HG02943 (cell line): ENCODE measurements at regions not wholly inside any gene's neighbourhood (a gene's known extent, or its start where the extent isn't known, plus 50 kb on each side); places are given as distances from the start of the nearest gene placed in this dataset.
"Not testable (repeated sequence)": the region's sequence is repeated elsewhere in the genome, so short reads cannot be mapped to it uniquely, and the experiment has no call there.

ENCODE experiments used
- ATAC-seq: cut with Tn5 transposase; IDR thresholded peaks from one replicate; pipeline ENCODE4 v1.9.1; 2021; ENCODE audit warnings: mild to moderate bottlenecking, low read depth, moderate library complexity; ENCODE audit not compliant: unreplicated experiment

DNA sequence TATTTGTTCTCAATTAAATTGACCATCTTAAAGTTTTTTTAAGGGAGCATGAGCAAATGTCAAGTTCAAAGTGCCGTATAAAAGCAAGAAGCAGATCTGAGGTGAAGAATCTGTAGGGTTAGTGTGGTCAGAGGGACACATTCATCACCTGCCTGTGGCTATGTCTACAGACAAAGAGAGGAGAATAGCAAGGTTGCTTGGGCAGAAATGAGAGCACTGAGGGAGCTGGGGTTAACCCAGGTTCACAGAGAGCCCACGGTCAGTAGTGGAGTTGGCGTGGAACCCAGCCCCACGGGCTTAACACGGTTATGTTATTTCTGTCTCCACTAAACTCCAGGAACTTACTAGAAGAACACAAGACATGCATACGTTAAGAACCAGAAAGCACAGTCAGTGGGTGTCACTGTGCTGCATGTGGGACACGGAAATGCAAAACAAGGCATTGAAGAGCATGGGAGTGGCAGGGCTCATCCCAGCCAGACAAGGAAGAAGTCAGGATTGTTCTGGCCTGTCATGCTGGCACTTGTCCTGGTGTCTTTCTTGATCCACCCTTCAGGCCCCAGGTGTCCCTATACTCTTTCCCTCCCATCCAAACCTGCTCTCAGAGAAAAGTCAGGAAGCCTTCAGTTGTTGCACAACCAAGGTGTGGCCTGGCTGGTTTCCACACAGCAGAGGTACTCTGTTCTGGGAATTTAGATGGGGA is 95.5 kb upstream of the IVNS1ABP start:
- no peak for ATAC-seq

DNA sequence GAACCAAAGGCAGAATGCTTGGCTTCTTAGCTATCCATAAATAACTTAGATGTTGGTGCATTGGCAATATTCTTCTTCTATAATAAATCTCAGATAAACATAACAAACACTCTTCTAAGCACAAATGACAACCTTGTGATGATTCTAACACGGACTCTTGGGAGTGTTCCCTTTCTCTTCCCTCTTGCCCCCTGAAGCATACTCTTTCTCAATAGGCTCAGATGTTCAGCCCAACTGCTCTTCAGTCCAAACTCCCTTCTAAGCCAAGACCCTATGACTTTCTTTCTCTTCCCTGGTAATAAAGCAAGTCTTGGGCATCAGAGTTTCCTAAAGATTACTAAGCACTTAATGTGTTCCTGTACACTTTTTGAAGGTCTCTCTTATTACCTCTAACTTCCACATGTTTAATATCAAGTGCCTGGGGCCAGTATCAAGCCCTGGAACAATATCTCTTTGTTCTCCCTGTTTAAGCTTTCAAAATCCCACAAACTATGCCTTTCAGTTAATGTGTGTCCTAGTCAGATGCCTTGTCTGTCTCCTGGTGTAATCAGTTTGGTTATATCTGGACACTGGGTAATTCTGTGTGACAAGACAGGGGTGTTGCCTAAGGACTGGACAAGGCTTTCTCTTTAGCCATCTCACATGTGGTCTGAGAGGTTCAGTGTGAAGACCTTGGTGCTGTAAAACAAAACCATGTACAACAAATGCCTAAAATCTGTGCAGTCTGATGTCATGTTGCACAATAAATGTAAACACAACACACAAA is 92.9 kb upstream of the IVNS1ABP start:
- ATAC-seq: no peak

DNA sequence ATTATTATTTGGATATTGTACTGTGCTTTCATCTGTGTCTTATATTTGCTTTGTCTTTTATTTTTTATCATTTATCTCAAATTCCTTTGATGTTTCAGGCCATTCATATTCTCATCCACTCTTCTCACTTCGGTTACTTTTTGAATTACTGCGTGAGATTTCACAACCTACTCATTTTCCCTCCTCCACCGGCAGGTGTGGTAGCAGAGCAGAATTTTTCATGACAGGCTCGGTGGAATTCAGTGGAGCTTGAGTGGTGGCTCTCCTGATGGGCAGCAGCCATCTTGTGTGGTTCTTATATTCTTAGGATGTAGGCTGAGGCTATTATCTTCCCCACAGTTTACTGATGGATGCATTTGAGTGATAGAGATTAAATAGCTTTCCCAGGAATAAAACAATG is 92.3 kb upstream of the IVNS1ABP start:
- ATAC-seq: no peak

DNA sequence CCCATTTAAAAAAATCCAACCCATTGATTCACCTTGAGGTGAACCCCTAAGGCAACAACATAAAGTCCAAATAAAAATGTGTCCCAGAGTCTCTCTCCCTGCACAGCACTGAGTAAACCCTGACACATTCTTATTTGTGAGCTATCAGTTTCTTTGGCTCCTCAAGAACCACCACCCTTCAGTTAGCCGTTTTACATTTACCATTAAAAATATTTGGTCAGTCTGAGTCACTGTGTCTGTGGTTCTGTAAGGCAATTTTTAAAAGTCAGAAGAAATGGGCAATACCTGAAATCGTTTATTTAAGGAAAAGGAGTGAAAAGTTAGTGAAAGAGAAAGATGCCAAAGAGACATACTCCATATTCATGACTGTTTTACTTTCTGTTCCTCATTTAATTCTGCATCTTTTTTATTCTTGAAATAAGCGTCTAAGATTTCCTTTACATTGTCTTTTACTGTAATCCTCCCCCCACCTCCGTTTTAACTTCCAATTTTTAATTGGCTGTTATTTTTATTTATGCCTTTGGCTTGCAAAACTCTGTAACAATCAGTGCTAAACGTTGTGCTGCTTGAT is 91.7 kb upstream of the IVNS1ABP start:
- ATAC-seq: no peak

DNA sequence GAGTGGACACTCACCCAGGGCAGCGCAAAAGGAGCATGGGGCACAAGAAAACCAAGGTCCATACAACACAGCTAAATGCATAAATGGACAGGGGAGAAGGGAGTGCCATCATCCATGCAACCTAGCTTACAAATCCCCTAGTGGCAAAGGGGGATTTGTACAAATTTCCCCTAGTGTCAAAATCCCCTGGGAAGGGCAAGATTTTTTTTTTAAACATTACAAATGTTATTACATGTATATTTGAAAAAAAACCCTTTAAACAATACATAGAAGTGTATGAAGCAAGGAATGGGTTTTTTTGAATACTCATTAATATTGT is 89.6 kb upstream of the IVNS1ABP start:
- no peak for ATAC-seq

DNA sequence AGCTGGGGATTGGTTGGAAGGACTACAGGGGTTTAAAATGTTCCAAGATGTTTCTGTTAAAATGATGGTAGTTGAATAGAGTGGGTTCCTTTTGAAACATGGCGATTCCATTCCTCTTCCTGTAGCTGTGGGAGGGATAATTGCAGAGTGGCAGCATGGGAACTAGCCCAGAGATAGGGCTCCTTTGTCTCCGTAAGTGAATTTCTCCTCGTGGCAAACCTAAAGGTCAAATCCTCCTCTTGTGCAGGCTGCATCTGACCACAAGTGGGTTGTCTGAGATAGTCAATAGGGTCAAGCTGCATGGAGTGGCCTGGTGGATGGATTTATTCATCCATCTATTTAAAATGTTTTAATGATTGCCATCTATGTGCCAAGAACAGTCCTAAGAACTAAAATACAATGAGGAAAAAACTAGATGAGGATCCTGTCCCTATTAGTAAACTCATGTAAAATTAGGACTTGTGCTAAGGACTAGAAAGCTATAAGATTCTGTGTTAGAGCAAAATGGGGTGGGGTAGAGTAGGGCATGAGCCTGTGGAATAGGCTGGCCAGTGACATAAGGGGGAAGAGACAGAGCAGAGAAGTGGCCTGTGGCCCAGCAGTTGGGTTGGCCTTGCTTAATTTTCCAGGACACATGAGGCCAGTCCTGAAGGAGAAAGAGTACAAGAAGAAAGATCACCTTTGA is 89.1 kb upstream of the IVNS1ABP start:
- ATAC-seq: no peak

DNA sequence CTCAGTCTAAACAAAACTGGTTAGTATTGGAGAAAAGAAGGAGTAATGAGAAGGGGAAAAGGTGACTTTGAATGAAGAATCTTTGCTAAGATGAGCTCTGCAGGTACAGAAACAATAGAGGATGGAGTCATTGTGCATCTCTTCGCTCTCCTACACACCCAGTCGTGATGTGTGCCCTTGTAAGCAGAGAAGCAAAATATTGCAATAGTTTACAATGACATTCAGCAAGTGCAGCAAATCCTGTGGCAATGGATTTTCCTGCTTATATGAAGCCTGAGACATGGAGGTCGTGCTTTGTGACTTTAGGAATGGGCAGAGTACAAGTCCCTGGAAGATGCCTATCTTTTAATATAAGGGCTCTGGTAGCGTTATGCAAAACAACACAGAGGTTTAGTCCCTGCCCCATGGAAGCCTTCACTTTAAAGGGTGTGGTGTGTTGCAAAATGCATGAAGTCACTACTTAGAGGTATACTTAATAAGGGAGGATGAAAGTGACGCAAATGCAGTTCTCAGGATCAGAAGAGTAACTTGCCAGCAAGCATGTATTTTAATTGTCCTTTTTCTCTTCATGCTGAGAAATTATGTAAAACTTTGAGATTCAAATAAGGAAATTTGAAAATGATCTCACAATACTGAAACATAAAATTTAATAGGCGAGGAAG is 88.0 kb upstream of the IVNS1ABP start:
- no peak for ATAC-seq

DNA sequence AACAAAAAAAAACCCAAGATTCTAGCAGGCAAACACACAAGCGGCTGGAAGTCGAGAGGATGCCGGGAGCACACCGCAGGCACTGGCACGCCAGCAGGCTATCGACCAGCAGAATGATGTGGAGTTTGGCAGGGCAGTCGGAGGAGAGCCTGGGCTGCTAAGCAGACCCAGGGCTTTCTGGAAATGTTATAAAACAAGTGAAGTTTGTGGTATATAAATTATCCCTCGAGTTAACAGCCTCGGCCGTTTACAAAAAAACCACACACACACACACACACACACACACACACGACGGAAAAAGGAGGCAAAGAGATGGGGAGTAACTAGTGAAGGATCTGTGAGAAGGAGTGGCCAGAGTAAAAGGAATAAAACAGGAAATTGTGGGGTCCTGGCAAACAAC is 87.2 kb upstream of the IVNS1ABP start:
- ATAC-seq: no peak

DNA sequence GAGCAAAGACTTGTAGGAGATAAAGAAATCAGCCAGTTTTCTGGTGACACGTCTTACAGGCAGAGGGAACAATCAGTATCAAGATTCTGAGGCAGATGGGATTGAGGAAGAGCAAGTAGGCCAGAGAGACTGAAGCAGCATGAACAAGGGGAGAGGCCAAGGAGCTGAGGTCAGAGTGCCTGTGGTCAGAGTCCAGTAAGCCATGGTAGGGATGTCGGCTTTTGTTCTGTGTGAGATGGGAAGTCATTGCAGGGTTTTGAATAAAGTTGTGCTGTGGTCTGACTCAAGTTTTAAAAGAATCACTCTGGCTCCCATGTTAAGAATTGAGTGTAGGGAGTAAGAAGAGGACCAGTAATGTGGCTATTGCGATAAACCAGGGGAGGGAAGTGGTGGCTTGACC is 85.9 kb upstream of the IVNS1ABP start:
- ATAC-seq: no peak

DNA sequence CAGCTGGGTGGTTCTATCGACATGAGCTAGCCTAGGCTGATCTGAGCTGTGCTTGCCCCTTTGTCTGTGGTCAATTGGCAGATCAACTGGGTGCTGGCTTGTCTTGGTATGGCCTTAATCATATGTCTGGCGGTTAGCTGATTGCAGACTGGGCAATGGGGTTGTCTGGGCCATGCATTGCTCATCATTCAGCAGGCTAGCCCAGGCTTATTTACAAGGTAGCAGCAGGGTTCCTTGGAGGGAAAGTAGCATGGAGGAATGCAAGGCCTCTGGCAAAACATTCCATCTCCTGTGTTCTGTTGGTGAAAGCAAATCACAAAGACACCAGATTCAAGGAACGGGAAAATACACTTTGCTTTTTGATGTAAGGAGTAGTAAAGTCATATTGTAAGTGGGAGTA is 84.0 kb upstream of the IVNS1ABP start:
- no peak for ATAC-seq

DNA sequence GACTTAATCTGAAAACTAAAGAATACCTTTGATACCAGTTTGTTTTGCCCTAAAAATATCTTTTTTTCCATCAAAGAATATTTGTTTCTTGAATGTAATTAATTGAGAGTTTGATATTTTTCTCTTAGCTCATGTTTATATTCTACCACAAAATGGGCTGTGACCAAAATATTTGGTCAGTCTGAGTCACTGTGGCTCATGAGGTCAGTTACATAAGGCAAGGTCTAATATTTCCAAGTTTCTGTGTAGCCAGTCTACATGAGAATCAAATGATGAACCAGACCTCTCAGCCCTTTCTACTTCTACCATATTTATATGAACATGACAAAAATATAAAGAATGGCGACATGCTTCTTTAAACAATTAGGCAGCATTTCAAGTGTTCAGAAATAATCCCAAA is 83.0 kb upstream of the IVNS1ABP start:
- ATAC-seq: no peak

DNA sequence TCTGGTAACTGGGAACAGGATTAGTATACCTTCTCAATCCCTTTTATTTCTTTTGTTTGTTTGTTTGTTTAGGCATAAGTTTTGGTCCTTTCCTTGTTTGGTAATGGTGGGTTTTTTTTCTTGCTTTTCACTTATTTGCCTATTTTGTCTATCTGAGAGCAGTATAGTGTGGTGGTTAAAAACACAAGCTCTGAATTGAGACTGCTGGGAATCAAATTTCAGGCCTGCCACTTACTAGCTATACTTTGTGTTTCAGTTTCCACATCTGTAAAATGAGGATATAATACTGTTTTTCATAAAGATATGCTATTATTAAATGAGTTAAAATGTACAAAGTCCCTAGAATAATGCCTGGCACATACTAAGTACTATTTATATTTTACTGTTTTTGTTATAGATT is 81.6 kb upstream of the IVNS1ABP start:
- ATAC-seq: no peak

DNA sequence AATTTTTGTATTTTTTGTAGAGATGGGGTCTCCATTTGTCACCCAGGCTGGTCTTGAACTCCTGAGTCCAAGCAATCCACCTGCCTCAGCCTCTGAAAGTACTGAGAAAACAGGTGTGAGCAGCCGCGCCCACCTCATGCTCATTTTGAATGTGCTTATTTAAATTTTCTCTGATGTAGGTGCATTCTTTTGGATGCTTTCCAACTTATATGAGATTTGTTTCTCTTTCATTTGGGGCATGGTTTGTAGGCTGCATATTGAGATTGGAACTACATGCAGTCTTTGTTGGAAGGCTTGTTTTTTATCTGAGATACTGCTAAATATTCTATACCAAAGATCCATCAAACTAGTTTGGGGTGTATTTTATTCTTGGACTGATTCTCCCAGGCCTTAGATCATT is 81.0 kb upstream of the IVNS1ABP start:
- no peak for ATAC-seq

DNA sequence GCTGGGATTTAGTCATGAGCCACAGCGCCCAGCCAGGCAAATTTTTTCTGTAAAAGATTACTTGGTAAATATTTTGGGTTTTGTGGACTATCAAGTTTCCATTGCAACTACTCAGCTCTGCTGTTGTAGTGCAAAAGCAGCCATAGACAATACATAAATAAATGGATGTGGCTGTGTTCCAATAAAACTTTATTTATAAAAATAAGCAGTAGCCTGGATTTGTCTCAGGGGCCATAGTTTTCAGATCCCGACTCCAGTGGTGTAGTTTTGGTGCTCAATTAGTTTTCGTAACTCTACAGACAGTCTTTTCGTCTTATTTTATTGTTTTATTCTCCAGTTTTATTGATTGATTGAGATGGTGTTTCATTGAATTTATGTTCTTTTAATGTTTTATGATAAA is 80.1 kb upstream of the IVNS1ABP start:
- ATAC-seq: no peak

DNA sequence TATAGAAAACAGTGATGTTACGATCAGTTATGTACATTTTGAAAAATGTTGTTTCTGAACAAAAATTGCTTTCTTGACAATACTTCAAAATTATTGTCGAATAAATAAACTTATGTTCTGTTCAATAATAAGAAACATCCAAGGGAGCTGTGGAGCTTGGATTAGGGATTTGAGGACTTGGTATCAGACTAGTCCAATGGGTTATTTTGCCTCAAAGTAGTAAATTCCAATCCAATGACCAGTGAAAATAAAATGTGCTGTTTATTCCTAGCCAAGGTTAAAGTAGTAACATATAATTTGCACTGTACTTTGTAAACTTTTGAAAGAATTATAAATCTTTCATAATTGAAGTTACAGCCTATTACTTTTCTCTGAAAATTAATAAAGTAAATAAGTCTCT is 79.1 kb upstream of the IVNS1ABP start:
- ATAC-seq: no peak

DNA sequence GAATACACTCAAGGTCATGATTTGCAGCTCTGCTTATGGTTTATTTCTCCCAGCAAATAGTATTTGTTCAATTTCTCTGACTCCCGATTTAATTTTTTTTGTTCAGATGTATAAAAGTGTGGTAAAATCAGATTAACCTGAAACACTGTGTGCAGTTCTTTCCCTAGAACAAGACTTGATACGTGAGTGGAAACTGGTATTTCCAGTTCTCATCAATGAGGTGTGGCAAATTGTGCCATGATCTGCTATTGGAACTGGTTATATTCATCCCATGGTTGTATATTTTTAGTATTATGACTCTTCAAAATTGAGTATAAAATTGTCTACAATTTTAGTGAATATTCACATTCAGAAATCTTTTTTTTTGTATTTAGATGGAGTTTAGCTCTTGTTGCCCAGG is 76.8 kb upstream of the IVNS1ABP start:
- ATAC-seq: no peak

DNA sequence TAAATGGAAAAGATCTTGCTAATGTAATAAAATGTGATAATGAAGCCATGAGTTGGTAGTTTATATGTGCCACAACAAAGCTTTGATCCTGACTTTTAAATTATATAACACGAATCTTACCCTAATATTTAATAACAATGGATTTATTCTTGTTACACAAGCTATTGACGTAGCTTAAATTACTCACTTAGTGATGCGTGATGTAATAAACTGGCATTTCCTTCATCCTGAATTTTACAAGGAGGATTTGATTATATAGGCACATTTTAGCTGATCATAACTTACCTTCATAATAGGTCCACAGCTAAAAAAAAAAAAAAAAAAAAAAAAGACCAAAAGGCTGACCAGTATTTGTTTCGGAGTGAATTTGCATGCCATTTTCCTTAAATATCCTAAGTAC is 76.2 kb upstream of the IVNS1ABP start:
- no peak for ATAC-seq

DNA sequence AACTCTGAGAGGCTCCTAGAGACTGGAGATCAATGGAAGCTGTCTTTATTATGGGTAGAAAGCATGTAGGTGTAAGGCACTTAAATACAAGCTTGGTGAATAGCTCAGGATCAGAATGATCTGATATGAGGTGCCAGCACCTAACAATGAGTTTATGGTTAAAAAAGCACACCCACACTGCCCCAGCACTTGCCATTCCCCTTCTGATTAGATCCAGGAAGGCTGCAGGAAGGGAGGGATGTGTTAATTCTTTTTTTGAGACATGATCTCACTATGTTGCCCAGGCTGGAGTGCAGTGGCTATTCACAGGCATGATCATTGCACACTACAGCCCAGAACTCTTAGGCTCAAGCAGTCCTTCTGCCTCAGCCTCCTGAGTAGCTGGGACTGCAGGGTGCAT is 71.8 kb upstream of the IVNS1ABP start:
- ATAC-seq: no peak

DNA sequence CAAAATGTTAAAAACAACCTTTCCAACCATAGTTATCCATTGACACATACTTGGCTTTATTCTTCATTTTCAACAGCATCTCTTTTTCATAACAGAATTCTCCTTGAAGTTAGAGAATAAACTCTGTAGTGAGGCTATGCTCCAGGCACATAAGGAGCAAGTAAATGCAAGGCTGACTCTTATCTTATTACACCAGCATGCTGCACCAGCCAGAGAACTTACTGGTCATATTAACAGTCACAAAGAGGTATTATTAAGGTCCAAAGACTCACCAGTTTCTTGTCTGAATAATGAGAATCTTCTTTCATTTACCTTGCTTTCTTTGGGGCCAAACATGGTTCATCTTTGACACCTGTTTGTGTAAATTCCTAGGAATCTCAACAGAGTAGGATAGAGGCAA is 71.3 kb upstream of the IVNS1ABP start:
- ATAC-seq: no peak

DNA sequence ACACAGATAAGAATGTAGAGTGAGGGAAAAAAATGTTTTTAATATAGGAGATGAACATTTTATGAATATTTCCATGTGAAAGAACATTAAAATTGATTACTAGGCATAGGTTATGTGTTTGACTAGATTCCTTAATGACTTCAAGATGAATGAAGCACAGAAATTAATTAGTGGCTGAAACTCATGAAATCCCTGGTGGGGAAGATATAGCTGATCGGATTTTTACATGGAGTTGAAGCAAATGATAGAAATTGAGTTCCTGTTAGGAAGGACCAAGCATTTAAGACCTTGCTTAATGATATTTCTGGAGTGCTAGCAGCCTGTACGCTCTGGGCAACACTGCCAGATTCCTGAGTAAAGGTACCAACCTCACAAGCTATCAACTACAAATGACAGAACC is 68.9 kb upstream of the IVNS1ABP start:
- ATAC-seq: no peak

DNA sequence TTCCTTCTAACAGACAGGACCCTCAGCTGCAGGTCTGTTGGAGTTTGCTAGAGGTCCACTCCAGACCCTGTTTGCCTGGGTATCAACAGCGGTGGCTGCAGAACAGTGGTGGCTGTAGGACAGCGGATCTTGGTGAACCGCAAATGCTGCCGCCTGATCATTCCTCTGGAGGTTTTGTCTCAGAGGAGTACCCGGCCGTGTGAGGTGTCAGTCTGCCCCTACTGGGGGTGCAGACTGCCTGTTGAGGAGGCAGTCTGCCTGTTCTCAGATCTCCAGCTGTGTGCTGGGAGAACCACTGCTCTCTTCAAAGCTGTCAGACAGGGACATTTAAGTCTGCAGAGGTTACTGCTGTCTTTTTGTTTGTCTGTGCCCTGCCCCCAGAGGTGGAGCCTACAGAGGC is 66.8 kb upstream of the IVNS1ABP start:
- not testable (repeated sequence) for ATAC-seq
